Brain microvascular endothelial cell (primary cell): ENCODE measurements at regions not wholly inside any gene's neighbourhood (a gene's known extent, or its start where the extent isn't known, plus 50 kb on each side); places are given as distances from the start of the nearest gene placed in this dataset.

Source experiments
- DNase-seq: peaks from one replicate; pipeline ENCODE4 v3.0.0-alpha.2; 2020
- H3K27ac ChIP-seq: fragments of 250-450 bp; sonication (Bioruptor Pico); 2 replicates; pipeline ENCODE4 v1.5.1; 2020; ENCODE audit warnings: mild to moderate bottlenecking, moderate library complexity
- H3K27me3 ChIP-seq: fragments of 250-450 bp; sonication (Bioruptor Pico); replicated peaks from 2 replicates; pipeline ENCODE4 v1.5.1; 2020; ENCODE audit warnings: mild to moderate bottlenecking
- H3K36me3 ChIP-seq: fragments of 250-450 bp; sonication (Bioruptor Pico); replicated peaks from 2 replicates; pipeline ENCODE4 v1.5.1; 2020; ENCODE audit warnings: mild to moderate bottlenecking
- H3K4me3 ChIP-seq: 2 replicates; pipeline ENCODE4 v1.5.1; 2011; ENCODE audit warnings: low read depth, mild to moderate bottlenecking, control low read depth, low read length, moderate library complexity
- in situ Hi-C: cut with HindIII; loops from 2 replicates; pipeline ENCODE4 v1.10.0; 2017; ENCODE audit warnings: low sequenced_read_pairs, low pct_ligation_motif_present
- TF ChIP-seq, protein P1 (sequence below): IDR thresholded peaks from 2 replicates; pipeline ENCODE4 v1.5.1; 2011; ENCODE audit warnings: low read depth, mild to moderate bottlenecking, moderate library complexity, low read length, control low read depth, inconsistent platforms; ENCODE audit errors: missing control alignments

DNA sequence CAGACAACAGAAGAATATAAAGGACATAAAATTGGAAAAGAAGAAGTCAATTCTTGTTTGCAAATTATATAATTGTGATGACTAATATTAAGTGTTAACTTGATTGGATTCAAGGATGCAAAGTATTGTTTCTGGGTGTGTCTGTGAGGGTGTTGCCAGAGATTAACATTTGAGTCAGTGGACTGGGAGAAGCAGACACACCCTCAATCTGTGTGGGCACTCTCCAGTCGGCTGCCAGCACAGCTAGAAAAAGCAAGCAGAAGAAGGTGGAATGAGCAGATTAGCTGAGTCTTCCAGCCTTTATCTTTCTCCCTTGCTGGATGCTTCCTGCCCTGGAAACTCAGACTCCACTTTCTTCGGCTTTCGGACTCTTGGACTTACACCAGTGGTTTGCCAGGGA is 51.7 kb downstream of the UBE2NL start:
- no peaks in the 10 kb centered on the region for H3K27me3 ChIP-seq
- H3K27ac ChIP-seq: no peak overlapping the region
- H3K4me3 ChIP-seq: no peak overlapping the region
- TF ChIP-seq, protein P1, sequence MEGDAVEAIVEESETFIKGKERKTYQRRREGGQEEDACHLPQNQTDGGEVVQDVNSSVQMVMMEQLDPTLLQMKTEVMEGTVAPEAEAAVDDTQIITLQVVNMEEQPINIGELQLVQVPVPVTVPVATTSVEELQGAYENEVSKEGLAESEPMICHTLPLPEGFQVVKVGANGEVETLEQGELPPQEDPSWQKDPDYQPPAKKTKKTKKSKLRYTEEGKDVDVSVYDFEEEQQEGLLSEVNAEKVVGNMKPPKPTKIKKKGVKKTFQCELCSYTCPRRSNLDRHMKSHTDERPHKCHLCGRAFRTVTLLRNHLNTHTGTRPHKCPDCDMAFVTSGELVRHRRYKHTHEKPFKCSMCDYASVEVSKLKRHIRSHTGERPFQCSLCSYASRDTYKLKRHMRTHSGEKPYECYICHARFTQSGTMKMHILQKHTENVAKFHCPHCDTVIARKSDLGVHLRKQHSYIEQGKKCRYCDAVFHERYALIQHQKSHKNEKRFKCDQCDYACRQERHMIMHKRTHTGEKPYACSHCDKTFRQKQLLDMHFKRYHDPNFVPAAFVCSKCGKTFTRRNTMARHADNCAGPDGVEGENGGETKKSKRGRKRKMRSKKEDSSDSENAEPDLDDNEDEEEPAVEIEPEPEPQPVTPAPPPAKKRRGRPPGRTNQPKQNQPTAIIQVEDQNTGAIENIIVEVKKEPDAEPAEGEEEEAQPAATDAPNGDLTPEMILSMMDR: no peak
- in situ Hi-C loops: no loop called here
- H3K36me3 ChIP-seq: no peaks in the 10 kb centered on the region
- no peak for DNase-seq

DNA sequence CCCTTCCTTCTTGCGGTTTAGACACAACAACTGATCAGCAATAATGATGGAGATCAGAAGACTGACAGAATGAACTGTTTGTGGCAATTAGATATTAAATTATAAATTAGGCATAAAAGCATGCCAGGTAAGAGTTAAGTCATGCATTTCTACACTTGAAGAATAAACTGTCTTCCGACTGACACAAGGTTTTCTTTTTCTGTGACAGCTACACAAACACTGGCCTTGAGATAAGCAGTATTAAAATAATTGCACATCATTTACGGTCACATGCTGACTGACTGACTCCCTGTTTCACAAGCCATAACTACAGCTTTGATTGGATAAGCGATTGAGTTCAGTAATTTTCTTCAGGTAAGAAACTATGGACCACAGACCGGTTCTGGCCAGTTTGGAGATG is 56.2 kb downstream of the UBE2NL start:
- no peaks in the 10 kb centered on the region for H3K36me3 ChIP-seq
- no peak overlapping the region for H3K27ac ChIP-seq
- TF ChIP-seq, protein P1: no peak
- no peak for DNase-seq
- in situ Hi-C loops: no loop called here
- no peak overlapping the region for H3K4me3 ChIP-seq
- H3K27me3 ChIP-seq: no peaks in the 10 kb centered on the region

DNA sequence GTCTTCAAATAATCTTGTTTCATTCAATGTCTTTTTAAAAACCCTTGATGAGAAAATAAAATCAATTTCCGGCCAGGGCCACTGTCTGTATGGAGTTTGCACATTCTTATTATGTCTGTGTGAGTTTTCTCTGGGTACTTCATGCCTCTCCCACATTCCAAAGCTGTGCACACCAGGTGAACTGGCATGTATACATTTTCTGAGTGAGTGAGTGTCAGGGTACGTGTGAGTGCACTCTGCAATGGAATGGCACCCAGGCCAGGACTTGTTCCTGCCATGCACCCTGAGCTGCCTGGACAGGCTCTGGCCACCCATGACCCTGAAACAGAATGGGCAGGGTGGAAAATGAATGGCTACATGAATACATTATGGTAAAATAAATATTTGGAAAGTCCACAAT is 61.3 kb downstream of the UBE2NL start:
- in situ Hi-C loops: no loop called here
- H3K36me3 ChIP-seq: no peaks in the 10 kb centered on the region
- TF ChIP-seq, protein P1: no peak
- no peak overlapping the region for H3K27ac ChIP-seq
- no peak for DNase-seq
- no peaks in the 10 kb centered on the region for H3K27me3 ChIP-seq
- H3K4me3 ChIP-seq: no peak overlapping the region

DNA sequence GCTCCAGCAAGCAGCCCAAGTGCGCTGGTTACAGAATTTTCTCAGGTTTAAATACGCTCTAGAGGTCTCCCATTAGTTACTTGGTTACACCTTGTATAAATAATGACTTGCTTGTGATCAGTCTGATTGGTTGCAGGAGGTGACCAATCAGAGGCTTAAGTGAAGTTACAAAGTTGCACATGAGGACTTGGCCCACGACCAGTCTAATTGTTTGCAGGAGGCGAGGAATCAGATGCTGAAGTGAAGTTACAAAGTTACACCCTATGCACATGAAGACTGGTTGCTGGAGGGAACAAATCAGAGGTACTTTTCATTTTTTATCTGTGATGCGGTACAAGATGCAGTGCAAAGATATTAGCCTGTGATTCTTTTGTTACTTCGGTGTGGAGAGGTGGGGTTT is 80.7 kb downstream of the UBE2NL start:
- Histone ChIP-seq H3K4me3 (no peak overlapping the region), H3K36me3 (no peaks in the 10 kb centered on the region), H3K27me3 (no peaks in the 10 kb centered on the region), H3K27ac (no peak overlapping the region)
- TF ChIP-seq, protein P1: no peak
- DNase-seq: no peak
- in situ Hi-C loops: no loop called here

DNA sequence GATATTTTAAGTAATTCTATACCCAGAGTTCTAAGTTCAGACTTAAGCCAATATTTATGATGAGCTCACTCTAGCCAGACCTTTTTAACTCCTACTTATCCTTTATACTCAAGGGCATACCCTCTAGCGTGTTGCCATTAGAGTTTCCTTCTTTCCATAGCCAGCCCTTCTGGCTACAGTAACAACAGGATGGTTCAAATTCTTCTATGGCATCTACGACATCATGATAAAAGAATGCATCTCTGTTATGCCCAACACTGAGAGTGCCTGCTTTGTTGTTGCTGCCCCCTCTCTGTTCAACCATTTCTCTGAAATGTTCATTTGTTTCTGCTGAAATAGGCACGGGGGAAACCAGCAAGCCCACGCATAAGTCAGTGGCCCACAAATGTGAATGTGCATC is 104.5 kb downstream of the UBE2NL start:
- no peaks in the 10 kb centered on the region for H3K36me3 ChIP-seq
- no peak overlapping the region for H3K27ac ChIP-seq
- TF ChIP-seq, protein P1: no peak
- in situ Hi-C loops: no loop called here
- H3K4me3 ChIP-seq: no peak overlapping the region
- H3K27me3 ChIP-seq: no peaks in the 10 kb centered on the region
- no peak for DNase-seq

DNA sequence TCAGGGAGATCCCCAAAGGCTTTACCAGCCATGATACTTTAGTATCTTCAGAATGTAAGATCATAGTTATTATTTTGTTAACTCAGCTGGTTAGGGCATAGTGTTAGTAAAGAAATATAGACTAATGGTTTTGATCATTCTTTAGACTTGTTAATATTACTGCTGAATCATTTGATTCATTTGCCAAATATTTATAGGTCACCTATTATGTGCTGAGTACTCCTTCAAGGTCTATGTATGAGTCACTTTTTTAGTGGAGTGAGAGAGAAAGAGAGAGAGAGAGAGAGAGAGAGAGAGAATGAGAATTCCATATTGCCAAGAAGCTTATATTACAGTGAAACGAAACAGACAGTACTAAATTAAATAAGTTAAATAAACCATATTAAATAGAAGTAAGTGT is 110.3 kb downstream of the UBE2NL start:
- no peak for DNase-seq
- H3K27ac ChIP-seq: no peak overlapping the region
- TF ChIP-seq, protein P1: no peak
- no peaks in the 10 kb centered on the region for H3K27me3 ChIP-seq
- no peaks in the 10 kb centered on the region for H3K36me3 ChIP-seq
- H3K4me3 ChIP-seq: no peak overlapping the region
- in situ Hi-C loops: no loop called here
